Kidney capillary endothelial cell (primary cell): ENCODE measurements at regions not wholly inside any gene's neighbourhood (a gene's known extent, or its start where the extent isn't known, plus 50 kb on each side); places are given as distances from the start of the nearest gene placed in this dataset.

Experiments used
- DNase-seq: peaks from one replicate; pipeline ENCODE4 v3.0.0-alpha.2; 2018; ENCODE audit warnings: low spot score

DNA sequence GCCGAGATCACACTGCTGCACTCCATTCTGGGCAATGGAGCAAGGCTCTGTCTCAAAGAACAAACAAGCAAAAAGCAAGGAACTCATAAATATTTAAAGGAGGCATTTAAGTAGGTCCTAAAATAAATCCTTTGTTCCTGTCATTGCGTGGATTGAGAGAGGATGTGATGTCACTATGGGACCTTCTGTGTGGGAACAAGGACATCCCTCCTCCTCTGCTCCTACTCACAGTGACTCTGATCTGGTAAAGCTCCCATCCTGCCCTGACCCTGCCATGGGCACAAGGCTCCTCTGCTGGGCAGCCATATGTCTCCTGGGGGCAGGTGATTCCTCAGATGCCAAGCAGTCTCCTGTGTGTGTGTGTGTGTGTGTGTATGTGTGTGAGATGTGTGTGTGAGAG is 74.1 kb upstream of the PRSS58 start:
- DNase-seq = no peak

DNA sequence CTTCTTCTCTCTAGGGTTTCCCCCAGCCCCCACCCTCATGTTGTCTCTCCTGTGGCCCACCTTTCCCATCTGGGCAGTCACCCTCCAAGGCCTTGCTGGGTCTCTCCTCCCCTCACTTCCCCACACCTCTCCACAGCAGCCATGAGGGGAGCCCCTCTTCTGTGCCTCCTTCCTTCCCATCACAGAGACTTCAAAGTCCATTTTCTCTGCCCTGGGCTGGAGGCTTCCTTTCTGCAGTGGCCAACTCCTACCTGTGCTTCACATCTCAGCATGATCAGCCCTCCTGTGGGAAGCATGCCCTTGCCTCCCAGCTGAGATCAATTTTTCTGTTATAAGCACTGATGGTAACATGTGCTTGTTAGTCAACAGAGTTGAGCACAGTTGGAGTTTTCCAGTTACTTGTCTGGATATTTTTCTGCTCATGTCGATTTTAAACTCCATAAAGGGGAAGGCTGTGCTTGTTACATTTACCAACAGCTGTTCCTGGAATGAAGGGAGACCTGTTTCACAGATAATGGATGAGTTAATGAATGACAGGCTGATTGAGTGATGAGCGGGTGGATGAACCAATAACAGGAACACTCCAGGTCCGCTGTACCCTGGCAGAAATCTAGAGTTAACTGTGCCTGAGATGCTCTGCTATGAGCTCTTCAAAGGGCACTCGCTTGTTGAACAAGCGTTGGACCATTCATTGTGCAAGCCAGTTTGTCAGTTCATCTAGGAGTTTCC is 71.4 kb upstream of the PRSS58 start:
- no peak for DNase-seq

DNA sequence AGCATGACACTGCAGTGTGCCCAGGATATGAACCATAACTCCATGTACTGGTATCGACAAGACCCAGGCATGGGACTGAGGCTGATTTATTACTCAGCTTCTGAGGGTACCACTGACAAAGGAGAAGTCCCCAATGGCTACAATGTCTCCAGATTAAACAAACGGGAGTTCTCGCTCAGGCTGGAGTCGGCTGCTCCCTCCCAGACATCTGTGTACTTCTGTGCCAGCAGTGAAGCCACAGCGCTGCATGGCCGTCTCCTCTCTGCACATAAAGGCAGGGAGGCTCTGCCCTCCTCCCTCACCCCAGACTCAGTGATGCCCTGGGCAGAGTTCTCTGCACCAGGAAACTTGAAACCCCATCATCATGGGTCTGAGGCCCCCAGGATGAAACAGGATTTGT is 70.7 kb upstream of the PRSS58 start:
- DNase-seq = no peak

DNA sequence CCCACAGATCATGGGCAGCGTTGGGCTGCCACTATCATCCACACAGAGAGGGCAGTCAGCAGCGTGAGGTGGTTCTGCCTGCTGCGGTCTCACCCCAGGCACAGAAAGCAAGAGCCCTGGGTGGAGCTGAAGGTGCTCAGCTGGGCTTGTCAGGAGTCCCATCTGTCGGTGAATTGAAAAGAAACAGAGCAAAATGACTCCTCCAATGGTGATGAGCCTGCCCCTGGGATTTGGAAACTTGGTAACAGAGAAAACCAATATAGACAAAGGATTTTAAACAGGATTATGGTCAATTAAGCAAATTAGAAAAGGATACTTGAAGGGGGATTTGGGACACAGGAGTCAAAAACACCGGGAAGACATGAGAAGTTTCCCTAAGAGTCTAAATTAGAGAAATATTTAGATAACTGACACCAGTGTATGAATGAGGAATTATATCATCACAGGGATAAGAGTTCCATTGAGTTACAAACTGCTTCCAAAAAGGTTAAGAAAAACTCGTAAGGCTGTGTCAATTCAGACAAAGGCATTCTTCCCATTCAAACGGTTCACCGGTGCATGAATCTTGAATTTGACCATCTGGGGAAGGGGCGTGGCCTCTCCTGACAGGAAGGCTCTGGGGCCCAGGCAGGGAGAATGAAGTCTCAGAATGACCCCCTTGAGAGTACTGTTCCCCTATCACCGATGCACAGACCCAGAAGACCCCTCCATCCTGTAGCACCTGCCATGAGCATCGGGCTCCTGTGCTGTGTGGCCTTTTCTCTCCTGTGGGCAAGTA is 70.0 kb upstream of the PRSS58 start:
- no peak for DNase-seq

DNA sequence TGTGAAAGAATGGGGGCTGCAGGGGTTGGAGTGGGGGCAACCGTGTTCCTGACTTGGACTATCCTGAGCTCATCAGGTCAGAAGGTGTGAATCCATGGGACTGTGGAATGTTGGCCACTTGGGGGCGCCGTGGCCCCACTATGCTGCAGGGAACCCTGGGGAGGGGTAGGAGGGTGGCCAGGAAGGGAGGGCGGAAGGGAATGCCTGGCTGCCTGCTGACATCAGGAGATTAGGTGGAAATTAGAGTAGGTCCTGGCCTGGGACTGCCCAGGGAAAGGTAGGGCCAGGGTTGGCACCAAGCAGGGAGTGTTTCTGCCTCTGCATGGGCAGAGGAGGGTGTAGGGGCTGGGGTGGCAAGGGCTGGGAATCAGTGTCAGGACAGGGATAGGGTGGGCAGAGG is 65.8 kb upstream of the PRSS58 start:
- peak; percentile 31 for DNase-seq

DNA sequence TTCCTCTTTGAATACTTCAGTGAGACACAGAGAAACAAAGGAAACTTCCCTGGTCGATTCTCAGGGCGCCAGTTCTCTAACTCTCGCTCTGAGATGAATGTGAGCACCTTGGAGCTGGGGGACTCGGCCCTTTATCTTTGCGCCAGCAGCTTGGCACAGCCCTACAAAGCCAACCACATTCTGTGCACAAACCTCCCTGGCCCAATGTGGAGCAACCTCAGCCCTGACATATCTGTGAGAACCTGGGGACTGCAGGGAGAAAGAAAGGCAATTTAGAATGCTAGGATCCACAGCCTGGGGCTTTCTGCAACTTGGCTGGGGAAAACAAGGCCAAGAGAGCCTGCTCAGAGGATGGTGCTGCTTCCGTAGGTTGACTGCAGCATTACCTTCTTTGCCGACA is 63.5 kb upstream of the PRSS58 start:
- no peak for DNase-seq

DNA sequence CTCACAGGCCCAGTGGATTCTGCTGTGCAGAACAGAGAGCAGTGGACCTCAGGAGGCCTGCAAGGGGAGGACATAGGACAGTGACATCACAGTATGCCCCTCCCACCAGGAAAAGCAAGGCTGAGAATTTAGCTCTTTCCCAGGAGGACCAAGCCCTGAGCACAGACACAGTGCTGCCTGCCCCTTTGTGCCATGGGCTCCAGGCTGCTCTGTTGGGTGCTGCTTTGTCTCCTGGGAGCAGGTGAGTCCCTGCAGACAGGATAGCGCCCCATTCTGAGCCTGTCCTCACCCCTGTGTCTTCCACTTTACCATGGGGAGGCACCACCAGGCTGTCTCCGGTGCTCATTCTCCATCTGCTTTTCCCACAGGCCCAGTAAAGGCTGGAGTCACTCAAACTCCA is 63.0 kb upstream of the PRSS58 start:
- no peak for DNase-seq

DNA sequence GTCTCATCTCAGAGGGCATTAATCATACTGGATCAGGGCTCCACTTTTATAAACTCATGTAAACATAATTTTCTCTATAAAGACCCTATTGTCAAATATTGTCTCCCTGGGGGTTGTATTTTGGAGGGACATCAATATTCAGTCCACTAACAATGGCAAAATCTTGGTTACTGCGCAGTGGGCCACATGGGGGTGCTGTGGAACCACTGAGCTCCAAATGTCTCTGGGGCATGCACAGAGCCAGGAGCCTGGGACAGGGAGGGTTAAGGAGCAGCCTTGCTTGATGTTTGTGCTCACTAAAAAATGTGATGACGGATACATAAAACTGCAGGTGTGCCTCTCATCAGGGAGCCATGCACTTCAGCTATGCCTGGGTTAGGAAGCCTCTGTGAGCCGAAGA is 62.1 kb upstream of the PRSS58 start:
- DNase-seq = no peak

DNA sequence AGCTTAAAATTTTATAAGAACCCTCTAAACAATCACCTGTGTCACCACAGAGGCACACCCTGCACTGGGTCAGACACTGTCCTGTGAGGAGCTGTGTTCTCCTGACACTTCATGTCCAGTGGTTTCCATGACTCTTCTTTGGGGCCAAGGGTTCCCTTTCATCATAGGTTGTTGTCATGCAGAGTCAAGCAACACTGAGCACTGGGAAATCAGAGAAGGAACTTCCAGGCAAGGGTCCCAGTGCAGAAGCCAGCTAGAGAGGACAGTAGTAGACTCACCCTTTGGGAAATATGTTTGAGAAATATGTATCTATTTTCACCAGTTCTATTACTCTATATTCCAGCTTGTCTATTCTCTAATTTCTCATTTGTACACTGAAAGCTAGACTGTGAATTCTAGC is 56.4 kb upstream of the PRSS58 start:
- DNase-seq = no peak

DNA sequence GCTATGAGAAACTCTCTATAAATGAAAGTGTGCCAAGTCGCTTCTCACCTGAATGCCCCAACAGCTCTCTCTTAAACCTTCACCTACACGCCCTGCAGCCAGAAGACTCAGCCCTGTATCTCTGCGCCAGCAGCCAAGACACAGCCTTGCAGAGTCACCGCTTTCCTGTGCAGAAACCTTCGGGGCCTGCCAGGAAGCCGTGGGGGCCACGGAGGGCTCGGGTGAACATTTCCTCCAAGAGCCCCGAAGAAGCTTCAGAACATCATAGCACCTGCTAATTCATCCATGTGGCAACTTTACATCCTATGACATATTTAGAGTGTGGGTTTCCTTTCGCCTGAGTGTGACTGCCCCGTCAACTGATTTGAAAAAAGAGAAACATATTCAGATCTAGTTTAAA is 55.7 kb upstream of the PRSS58 start:
- DNase-seq = no peak

DNA sequence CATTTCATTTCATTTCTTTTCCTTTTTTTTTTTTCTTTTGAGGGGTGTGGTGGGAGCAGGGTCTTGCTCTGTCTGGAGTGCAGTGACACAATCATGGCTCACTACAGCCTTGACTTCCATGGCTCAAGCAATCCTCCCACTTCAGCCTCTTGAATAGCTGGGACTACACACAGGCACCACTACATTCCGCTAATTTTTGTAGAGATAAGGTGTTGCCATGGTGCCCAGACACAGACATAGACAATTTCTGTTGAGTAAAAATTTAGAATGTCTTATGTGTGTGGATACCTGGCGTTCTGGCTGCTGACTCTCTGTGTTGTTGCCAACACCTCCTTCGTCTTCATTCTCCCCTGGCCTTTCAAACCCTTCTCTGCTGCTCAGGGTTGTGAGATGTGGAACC is 54.0 kb upstream of the PRSS58 start:
- DNase-seq = no peak

DNA sequence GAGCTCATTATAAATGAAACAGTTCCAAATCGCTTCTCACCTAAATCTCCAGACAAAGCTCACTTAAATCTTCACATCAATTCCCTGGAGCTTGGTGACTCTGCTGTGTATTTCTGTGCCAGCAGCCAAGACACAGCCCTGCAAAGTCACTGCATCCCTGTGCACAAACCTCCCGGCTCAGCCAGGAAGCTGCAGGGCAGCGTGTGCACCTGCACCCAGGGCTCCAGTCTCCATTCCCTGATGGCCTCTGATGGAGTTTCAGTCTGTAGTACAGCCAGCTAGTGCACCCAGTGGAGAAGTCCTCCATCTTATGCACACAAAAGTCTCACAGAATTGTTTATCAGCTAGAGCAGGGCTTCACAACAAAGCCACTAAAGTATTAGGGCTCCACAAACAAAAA is 51.1 kb upstream of the PRSS58 start:
- no peak for DNase-seq

DNA sequence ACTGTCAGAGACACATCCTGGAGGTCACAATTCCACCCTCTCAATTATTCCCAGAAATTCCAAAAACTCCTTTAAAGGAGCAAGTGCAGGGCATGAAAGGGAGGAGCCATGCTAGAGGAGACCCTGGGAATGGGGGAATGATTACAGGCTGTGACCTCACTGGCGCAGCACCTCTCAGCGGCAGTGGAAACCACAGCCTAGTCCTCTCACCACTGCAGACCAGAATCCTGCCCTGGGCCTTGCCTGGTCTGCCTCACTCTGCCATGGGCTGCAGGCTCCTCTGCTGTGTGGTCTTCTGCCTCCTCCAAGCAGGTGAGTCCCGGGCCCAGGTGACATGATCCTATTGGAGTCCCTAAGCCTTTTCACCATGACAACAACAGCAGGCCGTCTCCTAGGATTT is 50.5 kb upstream of the PRSS58 start:
- no peak for DNase-seq
